AG09319 (cell line): ENCODE measurements at regions not wholly inside any gene's neighbourhood (a gene's known extent, or its start where the extent isn't known, plus 50 kb on each side); places are given as distances from the start of the nearest gene placed in this dataset.

Source experiments
- DNase-seq: peaks from one replicate; pipeline ENCODE4 v3.0.0-alpha.2; 2010; ENCODE audit warnings: low read depth; ENCODE audit errors: extremely low read depth
- TF ChIP-seq, protein P1 (sequence below): IDR thresholded peaks from 2 replicates; pipeline ENCODE4 v1.5.1; 2011; ENCODE audit warnings: low read depth, mild to moderate bottlenecking, inconsistent platforms, low read length, moderate library complexity

DNA sequence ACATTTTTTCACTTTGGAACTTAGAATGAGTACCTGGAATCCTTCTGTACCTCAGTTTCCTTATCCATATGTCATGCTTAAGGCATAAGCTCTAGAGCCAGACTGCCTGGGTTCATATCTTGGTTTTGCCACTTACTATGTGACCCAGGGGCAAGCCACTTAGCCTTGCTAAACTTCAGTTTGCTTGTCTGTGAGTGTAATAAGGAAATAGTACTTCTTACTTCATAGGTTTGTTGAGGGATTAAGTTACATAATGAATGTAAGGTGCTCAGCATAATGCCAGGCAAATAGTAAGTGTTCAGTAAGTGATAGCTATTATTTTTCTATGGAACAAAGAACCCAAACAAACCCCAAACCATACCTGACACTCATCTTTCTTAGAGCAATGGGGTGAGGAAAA is 225.1 kb downstream of the BCAT1 start:
- TF ChIP-seq, protein P1, sequence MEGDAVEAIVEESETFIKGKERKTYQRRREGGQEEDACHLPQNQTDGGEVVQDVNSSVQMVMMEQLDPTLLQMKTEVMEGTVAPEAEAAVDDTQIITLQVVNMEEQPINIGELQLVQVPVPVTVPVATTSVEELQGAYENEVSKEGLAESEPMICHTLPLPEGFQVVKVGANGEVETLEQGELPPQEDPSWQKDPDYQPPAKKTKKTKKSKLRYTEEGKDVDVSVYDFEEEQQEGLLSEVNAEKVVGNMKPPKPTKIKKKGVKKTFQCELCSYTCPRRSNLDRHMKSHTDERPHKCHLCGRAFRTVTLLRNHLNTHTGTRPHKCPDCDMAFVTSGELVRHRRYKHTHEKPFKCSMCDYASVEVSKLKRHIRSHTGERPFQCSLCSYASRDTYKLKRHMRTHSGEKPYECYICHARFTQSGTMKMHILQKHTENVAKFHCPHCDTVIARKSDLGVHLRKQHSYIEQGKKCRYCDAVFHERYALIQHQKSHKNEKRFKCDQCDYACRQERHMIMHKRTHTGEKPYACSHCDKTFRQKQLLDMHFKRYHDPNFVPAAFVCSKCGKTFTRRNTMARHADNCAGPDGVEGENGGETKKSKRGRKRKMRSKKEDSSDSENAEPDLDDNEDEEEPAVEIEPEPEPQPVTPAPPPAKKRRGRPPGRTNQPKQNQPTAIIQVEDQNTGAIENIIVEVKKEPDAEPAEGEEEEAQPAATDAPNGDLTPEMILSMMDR, result no peak
- no peak for DNase-seq

DNA sequence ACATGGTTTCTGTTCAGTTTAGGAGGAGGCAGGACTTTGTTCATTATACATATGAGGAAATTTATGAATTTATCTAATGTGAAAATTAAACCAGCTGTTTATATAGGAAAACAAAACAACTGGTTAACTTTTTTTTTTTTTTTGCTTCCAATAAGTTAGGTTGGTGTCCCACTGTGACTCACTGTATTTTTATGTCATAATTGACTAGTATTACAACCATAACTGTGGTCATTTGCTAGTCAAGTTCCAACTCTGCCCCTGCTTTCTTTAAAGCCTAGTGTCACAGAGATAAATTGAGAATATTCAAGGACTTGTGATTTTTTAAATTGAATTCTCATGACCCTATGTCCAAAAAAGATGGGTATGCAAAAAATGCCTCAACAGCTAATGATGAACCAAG is 227.7 kb downstream of the BCAT1 start:
- TF ChIP-seq, protein P1, result no peak
- no peak for DNase-seq

DNA sequence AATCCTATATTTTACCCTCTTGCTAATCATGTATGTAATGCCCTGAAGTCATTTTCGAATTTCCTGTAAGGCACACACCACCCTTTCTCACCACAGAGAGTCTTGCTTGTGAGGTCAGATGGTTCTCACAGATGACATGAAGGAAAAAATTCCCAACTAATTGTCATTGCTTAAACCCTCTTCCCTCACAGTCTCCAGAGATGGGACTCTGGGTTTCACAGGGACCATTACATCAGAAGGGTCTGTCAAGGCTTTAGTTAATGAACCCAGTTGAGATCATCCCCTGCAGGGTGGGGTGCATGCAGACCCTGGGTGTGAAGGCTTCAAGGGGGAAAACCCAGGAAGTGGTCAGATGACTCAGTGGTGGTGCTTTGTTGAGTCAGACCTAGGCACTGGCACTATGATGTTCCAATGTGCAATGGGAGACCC is 229.6 kb downstream of the BCAT1 start:
- DNase-seq, result no peak
- TF ChIP-seq, protein P1, result no peak

DNA sequence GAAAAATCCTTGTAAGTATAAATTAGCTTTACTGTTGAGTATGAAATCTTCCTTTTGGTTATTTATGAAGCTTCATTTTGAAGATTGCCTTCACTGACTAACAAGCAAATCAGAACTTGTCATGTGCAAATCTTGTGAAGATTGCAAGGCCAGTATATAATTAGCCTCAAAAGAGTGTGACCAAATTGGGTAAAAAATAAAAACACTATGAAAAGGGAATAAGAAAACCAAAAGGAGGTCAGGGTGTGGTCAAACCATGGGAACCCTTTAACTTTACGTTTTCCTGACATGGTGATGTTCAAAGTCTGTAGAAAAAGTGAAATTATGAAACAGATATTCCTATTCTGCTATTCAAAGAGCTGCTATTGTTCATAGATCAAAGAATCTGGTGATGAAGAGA is 230.3 kb downstream of the BCAT1 start:
- TF ChIP-seq, protein P1, result no peak
- DNase-seq, result no peak

DNA sequence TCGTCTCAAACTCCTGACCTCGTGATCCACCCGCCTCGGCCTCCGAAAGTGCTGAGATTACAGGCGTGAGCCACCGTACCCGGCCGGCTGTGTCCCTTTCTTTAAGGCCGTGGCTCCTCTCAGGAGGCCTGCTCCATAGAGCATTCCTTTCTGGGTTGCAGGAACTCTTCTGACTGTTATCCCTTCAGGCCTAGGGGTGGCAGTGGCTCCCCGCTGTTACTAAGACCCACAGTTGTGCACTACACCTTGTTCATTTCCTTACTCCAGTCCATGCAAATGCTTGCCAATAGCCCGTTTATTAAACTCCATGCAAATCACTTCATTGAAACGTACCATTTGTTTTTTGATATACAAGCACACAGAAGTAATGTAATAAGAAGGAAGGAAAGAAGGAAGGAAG is 234.7 kb downstream of the BCAT1 start:
- no peak for DNase-seq
- TF ChIP-seq, protein P1, result no peak

DNA sequence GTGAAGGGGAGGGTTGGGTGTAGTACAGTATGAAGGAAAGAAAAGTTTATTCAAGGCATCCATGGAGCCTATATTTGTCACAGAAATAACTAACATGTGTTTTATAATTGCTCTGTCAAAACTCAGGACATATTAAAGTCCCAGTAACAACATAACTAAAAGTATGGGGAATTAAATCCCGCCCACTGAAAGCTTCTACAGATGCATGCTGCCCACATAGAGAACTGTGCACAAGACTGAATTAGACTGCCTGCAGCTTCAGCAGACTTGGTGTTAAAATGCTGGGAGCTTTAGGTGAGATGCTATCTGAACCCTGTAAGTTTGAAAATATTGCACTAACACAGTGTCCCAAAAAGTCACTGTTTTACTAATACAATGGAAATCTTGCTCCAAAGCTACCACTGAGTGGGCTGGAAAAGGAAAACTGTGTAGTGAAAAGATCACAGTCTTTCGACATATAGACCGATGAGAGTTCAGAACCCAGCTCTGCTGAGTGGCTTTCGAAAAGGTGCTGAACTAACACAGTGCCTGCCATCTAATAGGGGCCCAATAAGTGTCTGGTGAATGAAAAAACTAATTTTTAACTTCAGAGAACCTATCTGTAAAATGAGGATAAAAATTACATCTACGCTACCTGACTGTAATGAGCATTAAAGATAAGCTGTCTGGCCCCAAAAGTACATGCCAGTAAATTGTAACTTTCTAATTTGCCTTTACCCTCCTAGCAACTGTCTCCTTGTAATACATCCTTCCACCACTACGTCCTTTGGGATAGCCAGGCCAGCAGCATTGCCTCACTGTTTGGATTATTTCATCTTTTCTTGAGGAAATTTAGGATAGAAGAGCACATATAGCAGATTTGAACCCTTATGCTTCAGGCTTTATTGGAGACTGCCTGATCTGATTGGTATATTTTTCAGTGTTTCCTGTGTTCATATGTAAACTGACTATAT is 237.6 kb downstream of the BCAT1 start:
- no peak for DNase-seq
- TF ChIP-seq, protein P1, result no peak

DNA sequence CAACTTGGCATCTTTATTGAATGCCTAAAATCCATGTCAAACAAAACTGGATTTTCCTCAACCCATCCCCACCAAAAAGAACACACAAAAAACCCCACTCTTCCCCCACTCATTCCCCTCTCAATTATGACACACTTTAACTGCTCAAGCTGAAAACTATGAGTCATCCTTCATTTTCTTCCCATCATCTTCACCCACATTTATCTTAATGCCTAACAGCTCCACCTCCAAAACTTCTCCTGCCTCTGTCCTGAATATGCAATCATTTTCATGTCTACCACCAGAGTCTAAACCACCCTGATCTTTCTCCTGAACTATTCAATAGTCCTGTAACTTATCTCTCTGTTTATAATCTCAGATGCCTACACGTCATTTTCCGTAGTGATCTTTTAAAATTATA is 239.7 kb downstream of the BCAT1 start:
- DNase-seq, result no peak
- TF ChIP-seq, protein P1, result no peak
